ENCODE measurements at regions not wholly inside any gene's neighbourhood (a gene's known extent, or its start where the extent isn't known, plus 50 kb on each side); places are given as distances from the start of the nearest gene placed in this dataset.

GRCh38 chr22:48332438-48333322 is 1495.0 kb downstream of the BRD1 start:
- DNase-seq (ENCODE audit: low spot score): no peak
- Histone ChIP-seq H3K27ac (no peak overlapping the region), H3K4me3 (no peak overlapping the region)
- TF ChIP-seq CTCF (IDR thresholded peaks at IDR 0.05): no peak

- DNase-seq (ENCODE audit: low spot score): no peak
- Histone ChIP-seq H3K27ac (no peak overlapping the region), H3K4me3 (no peak overlapping the region)
- TF ChIP-seq CTCF (IDR thresholded peaks at IDR 0.05): no peak
Measured at GRCh38 chr22:48331691-48332220, 1495.9 kb downstream of the BRD1 start.

- no peak for TF ChIP-seq CTCF (IDR thresholded peaks at IDR 0.05)
- no peak overlapping the region for H3K27ac ChIP-seq
- DNase-seq (ENCODE audit: low spot score): no peak
- no peak overlapping the region for H3K4me3 ChIP-seq
Measured at GRCh38 chr22:48331266-48331665, 1496.4 kb downstream of the BRD1 start.

- DNase-seq (ENCODE audit: low spot score): no peak
- Histone ChIP-seq H3K4me3 (no peak overlapping the region), H3K27ac (no peak overlapping the region)
- no peak for TF ChIP-seq CTCF (IDR thresholded peaks at IDR 0.05)
Measured at GRCh38 chr22:48327721-48328120, 1500.0 kb downstream of the BRD1 start.

- no peak for TF ChIP-seq CTCF (IDR thresholded peaks at IDR 0.05)
- DNase-seq (ENCODE audit: low spot score): no peak
- Histone ChIP-seq H3K27ac (no peak overlapping the region), H3K4me3 (no peak overlapping the region)
Measured at GRCh38 chr22:48323746-48324145, 1503.9 kb downstream of the BRD1 start.

GRCh38 chr22:48322907-48323306 is 1504.8 kb downstream of the BRD1 start:
- no peak overlapping the region for H3K27ac ChIP-seq
- no peak for DNase-seq (ENCODE audit: low spot score)
- H3K4me3 ChIP-seq: no peak overlapping the region
- no peak for TF ChIP-seq CTCF (IDR thresholded peaks at IDR 0.05)
